IMR-90 (cell line): ENCODE measurements at regions not wholly inside any gene's neighbourhood (a gene's known extent, or its start where the extent isn't known, plus 50 kb on each side); places are given as distances from the start of the nearest gene placed in this dataset.

Experiments used
- ATAC-seq: fragments of 200-7000 bp; cut with Tn5 transposase; 2 replicates; pipeline ENCODE4 v1.9.1; 2020; ENCODE audit warnings: low read depth, mild to moderate bottlenecking, moderate library complexity
- BruUV-seq: library from RNA; stranded (reverse); fragments of 400-500 nt; replicated peaks from 2 replicates; lab custom pipeline; 2021; lab: Mats Ljungman, UMichigan
- CTCF ChIA-PET: fragments of 300-600 bp; formaldehyde crosslinking; extraction: SDS; loops from one replicate; lab custom pipeline; 2021; ENCODE audit warnings: antibody characterized with exemption; lab: Yijun Ruan, JAX
- POLR2A ChIA-PET: fragments of 300-600 bp; sonication (Branson Sonifier 250); formaldehyde crosslinking; loops from one replicate; lab custom pipeline; 2022; ENCODE audit warnings: antibody characterized with exemption; ENCODE audit not compliant: unreplicated experiment; lab: Charles Lee
- DNase-seq: peaks from one replicate; pipeline ENCODE4 v3.0.0; 2013
- H2AFZ ChIP-seq: replicated peaks from 2 replicates; pipeline ENCODE3; 2013; ENCODE audit warnings: low read length, mild to moderate bottlenecking; ENCODE audit not compliant: poor library complexity
- H2AK5ac ChIP-seq: 2 replicates; pipeline ENCODE4 v1.6.1; 2013; ENCODE audit warnings: low read depth, low read length, inconsistent platforms
- H2AK9ac ChIP-seq: replicated peaks from 2 replicates; pipeline ENCODE3; 2013; ENCODE audit warnings: mild to moderate bottlenecking, low read depth, low read length, moderate library complexity; ENCODE audit not compliant: poor library complexity
- H2BK120ac ChIP-seq: 2 replicates; pipeline ENCODE4 v1.6.1; 2013; ENCODE audit warnings: low read depth, low read length, inconsistent platforms
- H2BK15ac ChIP-seq: 3 replicates; pipeline ENCODE4 v1.6.1; 2013; ENCODE audit warnings: low read depth, low read length, inconsistent platforms
- H2BK20ac ChIP-seq: 2 replicates; pipeline ENCODE4 v1.6.1; 2013; ENCODE audit warnings: low read depth, mild to moderate bottlenecking, inconsistent platforms, low read length, moderate library complexity
- H2BK5ac ChIP-seq: 2 replicates; pipeline ENCODE4 v1.6.1; 2013; ENCODE audit warnings: mild to moderate bottlenecking, low read depth, low read length, inconsistent platforms; ENCODE audit not compliant: poor library complexity, severe bottlenecking
- H3K14ac ChIP-seq: replicated peaks from 2 replicates; pipeline ENCODE4 v1.6.1; 2013; ENCODE audit warnings: low read depth, low read length, inconsistent platforms
- H3K18ac ChIP-seq: 2 replicates; pipeline ENCODE4 v1.6.1; 2013; ENCODE audit warnings: low read depth, low read length, control low read depth
- H3K23ac ChIP-seq: 2 replicates; pipeline ENCODE4 v1.6.1; 2013; ENCODE audit warnings: low read depth, low read length, inconsistent platforms
- H3K27ac ChIP-seq: 2 replicates; pipeline ENCODE4 v1.5.1; 2013; ENCODE audit warnings: mild to moderate bottlenecking, control low read depth, low read length; ENCODE audit not compliant: insufficient read depth
- H3K27me3 ChIP-seq: 2 replicates; pipeline ENCODE4 v1.6.1; 2013; ENCODE audit warnings: low read length; ENCODE audit not compliant: control insufficient read depth, insufficient read depth
- H3K36me3 ChIP-seq: 2 replicates; pipeline ENCODE4 v1.6.1; 2013; ENCODE audit warnings: low read length, mixed read lengths; ENCODE audit not compliant: control insufficient read depth, insufficient read depth
- H3K4ac ChIP-seq: 2 replicates; pipeline ENCODE4 v1.6.1; 2013; ENCODE audit warnings: low read depth, low read length, inconsistent platforms
- H3K4me1 ChIP-seq: 2 replicates; pipeline ENCODE4 v1.6.1; 2013; ENCODE audit warnings: low read length, mixed read lengths; ENCODE audit not compliant: control insufficient read depth, insufficient read depth
- H3K4me2 ChIP-seq: 2 replicates; pipeline ENCODE4 v1.6.1; 2013; ENCODE audit warnings: low read depth, mild to moderate bottlenecking, control low read depth, low read length, moderate library complexity
- H3K4me3 ChIP-seq: 2 replicates; pipeline ENCODE4 v1.5.1; 2013; ENCODE audit warnings: low read depth, mild to moderate bottlenecking, control low read depth, low read length, moderate library complexity; ENCODE audit not compliant: insufficient read depth
- H3K56ac ChIP-seq: 2 replicates; pipeline ENCODE4 v1.6.1; 2013; ENCODE audit warnings: low read length, inconsistent platforms; ENCODE audit not compliant: insufficient read depth; ENCODE audit errors: extremely low read depth
- H3K79me1 ChIP-seq, 2 experiments: 2 replicates each; pipeline ENCODE4 v1.6.1; 2013; ENCODE audit warnings: low read length in 2 of 2, inconsistent platforms in 1 of 2, low read depth in 1 of 2
- H3K9ac ChIP-seq: 2 replicates; pipeline ENCODE4 v1.6.1; 2013; ENCODE audit warnings: low read depth, low read length, control low read depth
- H3K9me1 ChIP-seq: 2 replicates; pipeline ENCODE4 v1.6.1; 2013; ENCODE audit warnings: low read length, inconsistent platforms; ENCODE audit not compliant: insufficient read depth
- H3K9me3 ChIP-seq: 2 replicates; pipeline ENCODE4 v1.6.1; 2013; ENCODE audit warnings: low read length; ENCODE audit not compliant: control insufficient read depth, insufficient read depth
- H4K20me1 ChIP-seq: 2 replicates; pipeline ENCODE4 v1.6.1; 2013; ENCODE audit warnings: low read length, inconsistent platforms; ENCODE audit not compliant: insufficient read depth
- H4K5ac ChIP-seq: 2 replicates; pipeline ENCODE4 v1.6.1; 2013; ENCODE audit warnings: mild to moderate bottlenecking, low read depth, low read length, control low read depth
- H4K8ac ChIP-seq, 2 experiments: 2 replicates each; pipeline ENCODE4 v1.6.1; 2013; ENCODE audit warnings: low read depth in 2 of 2, low read length in 2 of 2, control low read depth in 1 of 2, inconsistent platforms in 1 of 2
- H4K91ac ChIP-seq: 2 replicates; pipeline ENCODE4 v1.6.1; 2013; ENCODE audit warnings: low read depth, low read length, inconsistent platforms; ENCODE audit not compliant: insufficient read depth
- BHLHE40 ChIP-seq: fragments of 150-350 bp; IDR thresholded peaks from 2 replicates; pipeline ENCODE4 v1.6.1; 2016; ENCODE audit warnings: mild to moderate bottlenecking, low read depth, low read length
- CEBPB ChIP-seq: IDR thresholded peaks from 2 replicates; pipeline ENCODE4 v1.6.1; 2012; ENCODE audit warnings: low read depth, low read length, improper control_type of control experiment
- WGBS, 2 experiments: methylation state at CpG; one replicate each; pipeline versions ENCODE4 v1.1.5 to v1.1.7; 2013; ENCODE audit warnings: missing lambda C conversion rate in 2 of 2; ENCODE audit not compliant: insufficient read length in 1 of 2; ENCODE audit errors: extremely low coverage in 2 of 2; 5-methylcytosine and 5-hydroxymethylcytosine counted together
- dilution Hi-C: fragments of 300-500 bp; cut with HindIII; formaldehyde crosslinking; loops from one replicate; pipeline ENCODE4 v1.14.3; 2018; ENCODE audit warnings: low sequenced_read_pairs; ENCODE audit not compliant: unreplicated experiment
- in situ Hi-C: fragments of 300-500 bp; cut with MboI; formaldehyde crosslinking; loops from 3 replicates; pipeline ENCODE4 v1.14.3; 2019; ENCODE audit warnings: low sequenced_read_pairs, inconsistent platforms, mixed read lengths
- intact Hi-C: fragments of 100-400 bp; cut with micrococcal nuclease; formaldehyde crosslinking; loops from 2 replicates; pipeline ENCODE4 v1.10.0; 2022

GRCh38 chr14:50039734-50040400 is 76.5 kb downstream of the VCPKMT start:
- CTCF ChIA-PET, result interaction anchor here (1.6 kb wide), 1 partner anchor 178 kb away, joined by 3 read pairs; no protein-coding TSS in a partner anchor
- Histone ChIP-seq H4K91ac (peak overlapping the region; percentile 98), H2BK5ac (peak overlapping the region; percentile 97), H3K14ac (peak overlapping the region; percentile 98), H3K36me3 (no peaks in the 10 kb centered on the region), H3K18ac (peak overlapping the region; percentile 89), H3K23ac (peak overlapping the region; percentile 48; the same call in 1 of the 2 replicates), H2BK15ac (peak overlapping the region; percentile 98), H3K27ac (peak overlapping the region; percentile 95), H4K5ac (peak overlapping the region; percentile 95), H3K27me3 (no peaks in the 10 kb centered on the region), H3K9ac (peak overlapping the region; percentile 49), H2BK20ac (peak overlapping the region; percentile 97), H4K20me1 (peaks cover 4% of the 10 kb centered on the region; the same call in 1 of the 2 replicates), H3K4me3 (no peak overlapping the region), H3K56ac (peak overlapping the region; percentile 78), H2AK9ac (peak overlapping the region; percentile 83), H3K4ac (peak overlapping the region; percentile 96), H2AK5ac (peak overlapping the region; percentile 99), H3K9me1 (peaks cover 31% of the 10 kb centered on the region), H2AFZ (peak overlapping the region; percentile 90), H3K4me1 (peaks cover 28% of the 10 kb centered on the region), H3K4me2 (no peak overlapping the region), H3K9me3 (no peaks in the 10 kb centered on the region), H3K79me1 (peaks cover 0 to 20% of the 10 kb centered on the region in 2 experiments; a peak in 3 of 4 replicates), H4K8ac (peak overlapping the region; percentile 91 to 98), H2BK120ac (peak overlapping the region; percentile 99)
- in situ Hi-C loops (no loop called here), intact Hi-C loops (loop anchor here (2.0 kb wide), 1 partner anchor 39 kb away; no protein-coding TSS in a partner anchor), dilution Hi-C loops (no loop called here)
- no TSS peak for BruUV-seq
- no peak for DNase-seq
- peak; percentile 1; the same call in 1 of the 2 replicates for ATAC-seq
- no CpG with 5 or more reads among the region's 9 CpGs for WGBS, 2 experiments
- POLR2A ChIA-PET, result no interaction called here
- TF ChIP-seq CEBPB (peak; percentile 73), BHLHE40 (no peak)
